ENCODE measurements at regions not wholly inside any gene's neighbourhood (a gene's known extent, or its start where the extent isn't known, plus 50 kb on each side); places are given as distances from the start of the nearest gene placed in this dataset.

GRCh38 chr10:128735996-128736395, 609.8 kb upstream of the MKI67 start:
- no peak for TF ChIP-seq CTCF (IDR thresholded peaks at IDR 0.05)
- no peak for TF ChIP-seq EZH2 (IDR thresholded peaks at IDR 0.05)
